ENCODE measurements at regions not wholly inside any gene's neighbourhood (a gene's known extent, or its start where the extent isn't known, plus 50 kb on each side); places are given as distances from the start of the nearest gene placed in this dataset.

- TF ChIP-seq, protein P1, sequence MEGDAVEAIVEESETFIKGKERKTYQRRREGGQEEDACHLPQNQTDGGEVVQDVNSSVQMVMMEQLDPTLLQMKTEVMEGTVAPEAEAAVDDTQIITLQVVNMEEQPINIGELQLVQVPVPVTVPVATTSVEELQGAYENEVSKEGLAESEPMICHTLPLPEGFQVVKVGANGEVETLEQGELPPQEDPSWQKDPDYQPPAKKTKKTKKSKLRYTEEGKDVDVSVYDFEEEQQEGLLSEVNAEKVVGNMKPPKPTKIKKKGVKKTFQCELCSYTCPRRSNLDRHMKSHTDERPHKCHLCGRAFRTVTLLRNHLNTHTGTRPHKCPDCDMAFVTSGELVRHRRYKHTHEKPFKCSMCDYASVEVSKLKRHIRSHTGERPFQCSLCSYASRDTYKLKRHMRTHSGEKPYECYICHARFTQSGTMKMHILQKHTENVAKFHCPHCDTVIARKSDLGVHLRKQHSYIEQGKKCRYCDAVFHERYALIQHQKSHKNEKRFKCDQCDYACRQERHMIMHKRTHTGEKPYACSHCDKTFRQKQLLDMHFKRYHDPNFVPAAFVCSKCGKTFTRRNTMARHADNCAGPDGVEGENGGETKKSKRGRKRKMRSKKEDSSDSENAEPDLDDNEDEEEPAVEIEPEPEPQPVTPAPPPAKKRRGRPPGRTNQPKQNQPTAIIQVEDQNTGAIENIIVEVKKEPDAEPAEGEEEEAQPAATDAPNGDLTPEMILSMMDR (IDR thresholded peaks at IDR 0.05; ENCODE audit: low read depth, low read length): no peak
- TF ChIP-seq EZH2phosphoT487 (IDR thresholded peaks at IDR 0.05; ENCODE audit: low read depth): no peak
These were observed 513.9 kb downstream of the OMA1 start for GRCh38 chr1:58032611-58033073.
